Activated naive CD4-positive, alpha-beta T cell treated with anti-CD3 and anti-CD28 coated beads, Interleukin-2, amount 50 U/mL, for 72 hours (primary cell): ENCODE measurements at regions not wholly inside any gene's neighbourhood (a gene's known extent, or its start where the extent isn't known, plus 50 kb on each side); places are given as distances from the start of the nearest gene placed in this dataset.

Experiments used
- ATAC-seq, 2 donors: fragments of 150-1000 bp; cut with Tn5 transposase; 2 replicates each; pipeline ENCODE4 v1.10.0; 2021; ENCODE audit warnings: mild to moderate bottlenecking in 2 of 2, moderate library complexity in 2 of 2
- DNase-seq, 2 donors: peaks; one replicate each; pipeline ENCODE4 v3.0.0; 2021 to 2022; ENCODE audit warnings: low spot score in 2 of 2
- H3K27ac Mint-ChIP-seq, 2 donors: one replicate each; pipeline ENCODE4 v1.8.0; 2022; ENCODE audit warnings: mild to moderate bottlenecking in 2 of 2, mixed read lengths in 2 of 2
- H3K36me3 Mint-ChIP-seq, 2 donors: one replicate each; pipeline ENCODE4 v1.8.0; 2022; ENCODE audit warnings: mixed read lengths in 2 of 2
- H3K9me3 Mint-ChIP-seq, 2 donors: one replicate each; pipeline ENCODE4 v1.8.0; 2022; ENCODE audit warnings: mixed read lengths in 2 of 2

GRCh38 chr11:110000031-110000502 is 93.1 kb upstream of the ZC3H12C start:
- Mint-ChIP-seq H3K9me3 (no peaks in the 10 kb centered on the region), H3K36me3 (no peaks in the 10 kb centered on the region), H3K27ac (no peak overlapping the region)
- ATAC-seq, result peak in 1 of 2 donors; percentile 41
- no peak for DNase-seq

- H3K9me3 Mint-ChIP-seq, result no peaks in the 10 kb centered on the region
- H3K36me3 Mint-ChIP-seq, result no peaks in the 10 kb centered on the region
- ATAC-seq (no peak), DNase-seq (no peak)
- H3K27ac Mint-ChIP-seq, result no peak overlapping the region
Observed at GRCh38 chr11:110000850-110001249, 92.3 kb upstream of the ZC3H12C start.

GRCh38 chr11:110003426-110003825 is 89.8 kb upstream of the ZC3H12C start:
- no peaks in the 10 kb centered on the region for H3K36me3 Mint-ChIP-seq
- no peak for DNase-seq
- no peak for ATAC-seq
- H3K9me3 Mint-ChIP-seq, result no peaks in the 10 kb centered on the region
- H3K27ac Mint-ChIP-seq, result no peak overlapping the region

GRCh38 chr11:110011595-110011994 is 81.6 kb upstream of the ZC3H12C start:
- Mint-ChIP-seq H3K36me3 (no peaks in the 10 kb centered on the region), H3K27ac (no peak overlapping the region), H3K9me3 (peaks cover 0 to 10% of the 10 kb centered on the region in 2 donors)
- DNase-seq (no peak), ATAC-seq (no peak)

GRCh38 chr11:110015695-110016094 is 77.5 kb upstream of the ZC3H12C start:
- H3K27ac Mint-ChIP-seq, result no peak overlapping the region
- ATAC-seq (no peak), DNase-seq (no peak)
- peaks cover 0 to 10% of the 10 kb centered on the region in 2 donors for H3K9me3 Mint-ChIP-seq
- H3K36me3 Mint-ChIP-seq, result no peaks in the 10 kb centered on the region

GRCh38 chr11:110019675-110020074 is 73.5 kb upstream of the ZC3H12C start:
- H3K27ac Mint-ChIP-seq, result no peak overlapping the region
- no peaks in the 10 kb centered on the region for H3K36me3 Mint-ChIP-seq
- no peak for ATAC-seq
- peaks cover 0 to 4% of the 10 kb centered on the region in 2 donors for H3K9me3 Mint-ChIP-seq
- no peak for DNase-seq

GRCh38 chr11:110022548-110022947 is 70.6 kb upstream of the ZC3H12C start:
- Mint-ChIP-seq H3K36me3 (no peaks in the 10 kb centered on the region), H3K9me3 (peaks cover 0 to 4% of the 10 kb centered on the region in 2 donors), H3K27ac (no peak overlapping the region)
- ATAC-seq, result no peak
- DNase-seq, result no peak

GRCh38 chr11:110023711-110024110 is 69.5 kb upstream of the ZC3H12C start:
- DNase-seq (no peak), ATAC-seq (no peak)
- H3K9me3 Mint-ChIP-seq, result peaks cover 0 to 4% of the 10 kb centered on the region in 2 donors
- no peaks in the 10 kb centered on the region for H3K36me3 Mint-ChIP-seq
- no peak overlapping the region for H3K27ac Mint-ChIP-seq

GRCh38 chr11:110026858-110027626 is 66.2 kb upstream of the ZC3H12C start:
- Mint-ChIP-seq H3K9me3 (peaks cover 0 to 4% of the 10 kb centered on the region in 2 donors), H3K27ac (no peak overlapping the region), H3K36me3 (no peaks in the 10 kb centered on the region)
- DNase-seq, result no peak
- ATAC-seq, result no peak

- Mint-ChIP-seq H3K27ac (no peak overlapping the region), H3K9me3 (peaks cover 0 to 4% of the 10 kb centered on the region in 2 donors), H3K36me3 (no peaks in the 10 kb centered on the region)
- ATAC-seq (no peak), DNase-seq (no peak)
Observed at GRCh38 chr11:110027627-110028371, 65.4 kb upstream of the ZC3H12C start.

- H3K9me3 Mint-ChIP-seq, result no peaks in the 10 kb centered on the region
- no peak overlapping the region for H3K27ac Mint-ChIP-seq
- no peak for DNase-seq
- H3K36me3 Mint-ChIP-seq, result no peaks in the 10 kb centered on the region
- peak in 1 of 2 donors; percentile 22 for ATAC-seq
Observed at GRCh38 chr11:110028921-110029320, 64.3 kb upstream of the ZC3H12C start.

GRCh38 chr11:110029714-110030113 is 63.5 kb upstream of the ZC3H12C start:
- no peak for DNase-seq
- Mint-ChIP-seq H3K27ac (no peak overlapping the region), H3K36me3 (no peaks in the 10 kb centered on the region), H3K9me3 (no peaks in the 10 kb centered on the region)
- ATAC-seq, result no peak

- DNase-seq (no peak), ATAC-seq (no peak)
- H3K27ac Mint-ChIP-seq, result no peak overlapping the region
- no peaks in the 10 kb centered on the region for H3K36me3 Mint-ChIP-seq
- H3K9me3 Mint-ChIP-seq, result no peaks in the 10 kb centered on the region
Observed at GRCh38 chr11:110031171-110031570, 62.0 kb upstream of the ZC3H12C start.

GRCh38 chr11:110032259-110032658 is 60.9 kb upstream of the ZC3H12C start:
- no peaks in the 10 kb centered on the region for H3K9me3 Mint-ChIP-seq
- no peaks in the 10 kb centered on the region for H3K36me3 Mint-ChIP-seq
- no peak overlapping the region for H3K27ac Mint-ChIP-seq
- DNase-seq, result no peak
- no peak for ATAC-seq

- ATAC-seq (no peak), DNase-seq (no peak)
- H3K36me3 Mint-ChIP-seq, result no peaks in the 10 kb centered on the region
Observed at GRCh38 chr11:110032957-110033570, 60.1 kb upstream of the ZC3H12C start.

GRCh38 chr11:110034806-110035205 is 58.4 kb upstream of the ZC3H12C start:
- Mint-ChIP-seq H3K36me3 (no peaks in the 10 kb centered on the region), H3K9me3 (no peaks in the 10 kb centered on the region), H3K27ac (no peak overlapping the region)
- no peak for DNase-seq
- ATAC-seq, result no peak

More at GRCh38 chr11:110032957-110033570, 60.1 kb upstream of the ZC3H12C start:
- Mint-ChIP-seq H3K9me3 (no peaks in the 10 kb centered on the region), H3K27ac (no peak overlapping the region)

GRCh38 chr11:110035357-110035756 is 57.8 kb upstream of the ZC3H12C start:
- Mint-ChIP-seq H3K27ac (no peak overlapping the region), H3K36me3 (no peaks in the 10 kb centered on the region), H3K9me3 (no peaks in the 10 kb centered on the region)
- DNase-seq (no peak), ATAC-seq (no peak)
